T-cell (primary cell): ENCODE measurements at regions not wholly inside any gene's neighbourhood (a gene's known extent, or its start where the extent isn't known, plus 50 kb on each side); places are given as distances from the start of the nearest gene placed in this dataset.

Experiments
- ATAC-seq, 4 experiments: fragments of 200-7000 bp in 3 of 4; fragments of 150-1000 bp in 1 of 4; cut with Tn5 transposase; replicated peaks in 1 of 4; 1 replicate in 3 of 4; 2 replicates in 1 of 4; pipeline ENCODE4 v1.10.0; 2021; ENCODE audit warnings: moderate library complexity in 3 of 4, mild to moderate bottlenecking in 2 of 4, moderate number of reproducible peaks in 1 of 4
- CTCF ChIA-PET, 2 donors: fragments of 300-600 bp; sonication (Branson Sonifier 250); formaldehyde crosslinking; loops; one replicate each; lab custom pipeline; 2022; ENCODE audit warnings: antibody characterized with exemption in 2 of 2; lab: Charles Lee
- POLR2A ChIA-PET, 2 donors: fragments of 300-600 bp; sonication (Branson Sonifier 250); formaldehyde crosslinking; loops; one replicate each; lab custom pipeline; 2022; ENCODE audit warnings: antibody characterized with exemption in 2 of 2; lab: Charles Lee
- DNase-seq, 35 experiments: peaks; one replicate each; pipeline versions ENCODE4 v3.0.0 to v3.0.0-alpha.2; 2013 to 2023
- H3K27ac ChIP-seq: one replicate; pipeline ENCODE4 v1.5.1; 2013; ENCODE audit warnings: low read length
- H3K27me3 ChIP-seq, 2 experiments: replicated peaks in 1 of 2; 1 replicate in 1 of 2; 2 replicates in 1 of 2; pipeline versions ENCODE4 v1.6.1 to v1.7.0; 2013; ENCODE audit warnings: low read length in 1 of 2, mixed read lengths in 1 of 2; ENCODE audit not compliant: control insufficient read depth in 2 of 2, insufficient read depth in 2 of 2; ENCODE audit errors: extremely low read depth in 1 of 2
- H3K36me3 ChIP-seq, 2 donors: 1 replicate in 1 of 2; 2 replicates in 1 of 2; pipeline versions ENCODE4 v1.6.1 to v1.7.0; 2013; ENCODE audit warnings: low read length in 1 of 2; ENCODE audit not compliant: control insufficient read depth in 2 of 2, insufficient read depth in 1 of 2; ENCODE audit errors: extremely low read depth in 1 of 2
- H3K4me1 ChIP-seq, 2 experiments: 1 replicate in 1 of 2; 2 replicates in 1 of 2; pipeline versions ENCODE4 v1.6.1 to v1.7.0; 2013; ENCODE audit warnings: low read length in 2 of 2, mixed read lengths in 1 of 2; ENCODE audit not compliant: insufficient read depth in 2 of 2, control insufficient read depth in 1 of 2; ENCODE audit errors: extremely low read depth in 1 of 2
- H3K4me3 ChIP-seq, 2 donors: 1 replicate in 1 of 2; 2 replicates in 1 of 2; pipeline versions ENCODE4 v1.5.1 to v1.7.0; 2013; ENCODE audit warnings: mild to moderate bottlenecking in 2 of 2, low read length in 1 of 2, moderate library complexity in 1 of 2; ENCODE audit not compliant: control insufficient read depth in 1 of 2; ENCODE audit errors: extremely low read depth in 1 of 2
- H3K9me3 ChIP-seq: 2 replicates; pipeline ENCODE4 v1.7.0; 2013
- H3K27ac Mint-ChIP-seq, 2 donors: one replicate each; pipeline ENCODE4 v1.8.0; 2020 to 2021; ENCODE audit warnings: mild to moderate bottlenecking in 2 of 2, mixed read lengths in 2 of 2
- H3K27me3 Mint-ChIP-seq, 2 donors: one replicate each; pipeline ENCODE4 v1.8.0; 2021 to 2022; ENCODE audit warnings: mixed read lengths in 2 of 2
- H3K36me3 Mint-ChIP-seq: one replicate; pipeline ENCODE4 v1.8.0; 2021; ENCODE audit warnings: mixed read lengths
- H3K4me1 Mint-ChIP-seq, 3 donors: one replicate each; pipeline ENCODE4 v1.8.0; 2020 to 2022; ENCODE audit warnings: mixed read lengths in 3 of 3, mild to moderate bottlenecking in 1 of 3
- H3K4me3 Mint-ChIP-seq, 3 donors: one replicate each; pipeline ENCODE4 v1.8.0; 2020 to 2022; ENCODE audit warnings: mild to moderate bottlenecking in 3 of 3, mixed read lengths in 3 of 3, moderate library complexity in 3 of 3
- H3K9me3 Mint-ChIP-seq, 3 donors: one replicate each; pipeline ENCODE4 v1.8.0; 2020 to 2022; ENCODE audit warnings: mixed read lengths in 3 of 3
- WGBS: methylation state at CpG from one replicate; pipeline ENCODE4 v1.1.5; 2013; ENCODE audit warnings: missing lambda C conversion rate; ENCODE audit not compliant: insufficient coverage; 5-methylcytosine and 5-hydroxymethylcytosine counted together

DNA sequence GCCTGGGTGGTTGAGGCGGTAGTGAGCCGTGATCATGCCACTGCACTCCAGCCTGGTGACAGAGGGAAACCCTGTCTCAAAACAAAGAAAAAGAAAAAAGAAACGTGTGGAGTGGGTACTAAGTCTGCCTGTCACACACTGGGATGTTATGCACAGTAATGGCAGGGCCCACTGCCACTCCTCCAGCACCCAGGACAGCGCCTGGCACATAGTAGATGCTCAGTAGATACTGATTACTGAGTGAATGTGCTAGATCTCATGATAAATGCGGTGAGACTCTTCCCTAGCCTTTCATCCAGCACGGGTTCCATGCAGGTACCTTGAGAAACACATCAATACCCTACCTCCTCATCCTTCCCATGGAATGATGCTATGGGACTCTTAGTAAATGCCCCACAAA lies 87.4 kb upstream of the HSPA9 start:
- Mint-ChIP-seq H3K27ac (no peak overlapping the region), H3K36me3 (no peaks in the 10 kb centered on the region), H3K27me3 (peaks cover 86 to 91% of the 10 kb centered on the region in 2 donors), H3K9me3 (no peaks in the 10 kb centered on the region), H3K4me1 (peaks cover 16 to 37% (median 28%) of the 10 kb centered on the region in 3 donors), H3K4me3 (peak overlapping the region in 1 of 3 donors; percentile 27)
- no CpG with 5 or more reads among the region's 6 CpGs for WGBS
- POLR2A ChIA-PET: no interaction called here
- CTCF ChIA-PET: no interaction called here
- Histone ChIP-seq H3K27me3 (peaks cover 7 to 93% of the 10 kb centered on the region in 2 experiments), H3K4me3 (no peak overlapping the region), H3K27ac (no peak overlapping the region), H3K36me3 (no peaks in the 10 kb centered on the region), H3K4me1 (peaks cover 7 to 24% of the 10 kb centered on the region in 2 experiments), H3K9me3 (no peaks in the 10 kb centered on the region)
- DNase-seq: peak in 15 of 35 experiments; percentile 8 to 39 (median 25)
- peak in 3 of 4 experiments; percentile 29 to 64 (median 57) for ATAC-seq

DNA sequence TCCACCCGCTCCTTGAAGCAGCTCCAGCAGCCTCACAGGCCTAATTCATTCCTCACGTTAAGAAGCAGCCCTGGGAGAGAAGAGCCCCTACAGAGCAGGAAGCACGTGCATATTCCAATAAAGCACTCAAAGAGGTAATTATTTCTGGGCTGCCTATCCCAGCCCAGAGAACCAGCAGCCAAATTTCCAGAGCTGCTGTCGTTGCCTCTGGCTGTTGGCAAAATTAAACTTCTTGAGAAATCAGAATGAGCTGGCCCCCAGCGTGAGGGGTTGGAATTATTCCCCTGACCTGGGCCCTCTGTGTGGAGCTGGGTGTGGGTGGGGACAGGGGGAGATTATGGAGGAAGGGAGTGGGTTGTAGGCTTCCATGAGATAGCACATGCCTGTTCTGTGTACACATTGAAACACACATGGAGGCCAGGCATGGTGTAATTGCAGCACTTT lies 86.8 kb upstream of the HSPA9 start:
- ATAC-seq: no peak

DNA sequence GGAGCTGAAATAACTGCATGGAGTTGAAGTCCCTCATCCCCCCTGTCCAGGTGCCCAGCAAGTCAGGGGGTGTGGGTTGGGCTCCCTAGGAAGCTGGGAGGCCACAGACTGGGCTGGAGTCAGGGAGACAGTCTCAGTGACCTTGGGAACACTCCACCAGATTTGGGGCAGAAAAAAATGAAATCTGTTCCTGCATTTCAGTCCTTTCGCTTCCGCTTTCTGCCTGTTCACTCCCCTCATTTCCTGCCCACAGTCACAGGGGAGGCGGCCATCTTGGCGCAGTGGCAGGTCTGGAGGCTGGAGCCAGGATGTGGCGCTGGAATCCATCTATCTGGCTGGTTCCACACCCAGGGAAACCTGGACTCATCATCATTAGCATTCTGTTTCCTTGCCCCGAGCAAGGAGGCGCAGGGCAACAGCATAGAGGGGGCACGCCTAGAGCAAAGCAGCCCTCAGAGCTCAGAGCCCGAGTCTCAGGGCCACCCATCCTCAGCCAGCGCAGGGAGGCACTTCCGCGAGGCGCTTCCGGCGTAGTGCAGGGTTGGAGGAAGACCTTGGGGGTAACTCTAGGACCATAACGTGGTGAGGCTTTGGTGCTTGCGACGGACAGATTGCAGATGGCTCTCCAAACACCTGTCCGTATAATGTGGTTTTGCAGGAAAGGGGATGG lies 86.2 kb upstream of the HSPA9 start:
- no peak overlapping the region for H3K27ac Mint-ChIP-seq
- H3K27me3 Mint-ChIP-seq: peaks cover 89 to 93% of the 10 kb centered on the region in 2 donors
- ChIA-PET POLR2A (no interaction called here), CTCF (interaction anchor here in 1 of 2 donors (0.5 kb wide), 1 partner anchor 586 kb away, joined by 4 read pairs; no protein-coding TSS in a partner anchor)
- Histone ChIP-seq H3K4me3 (peak overlapping the region in 1 of 2 donors; percentile 12), H3K27me3 (peaks cover 7 to 93% of the 10 kb centered on the region in 2 experiments), H3K27ac (no peak overlapping the region), H3K36me3 (no peaks in the 10 kb centered on the region), H3K9me3 (no peaks in the 10 kb centered on the region), H3K4me1 (peaks cover 7 to 24% of the 10 kb centered on the region in 2 experiments)
- WGBS: 79% methylated on average over 12 of the region's 19 CpGs
- no peaks in the 10 kb centered on the region for H3K9me3 Mint-ChIP-seq
- H3K4me3 Mint-ChIP-seq: no peak overlapping the region
- no peak for DNase-seq
- H3K4me1 Mint-ChIP-seq: peaks cover 16 to 35% (median 29%) of the 10 kb centered on the region in 3 donors
- no peaks in the 10 kb centered on the region for H3K36me3 Mint-ChIP-seq
- ATAC-seq: no peak

More for the DNA sequence above, 86.8 kb upstream of the HSPA9 start:
- H3K9me3 ChIP-seq: no peaks in the 10 kb centered on the region
- peaks cover 7 to 93% of the 10 kb centered on the region in 2 experiments for H3K27me3 ChIP-seq
- WGBS: 81% methylated on average over 5 of the region's 5 CpGs
- H3K4me1 Mint-ChIP-seq: peaks cover 16 to 35% (median 29%) of the 10 kb centered on the region in 3 donors
- peak overlapping the region in 1 of 2 donors; percentile 15 for H3K27ac Mint-ChIP-seq
- peaks cover 89 to 93% of the 10 kb centered on the region in 2 donors for H3K27me3 Mint-ChIP-seq
- POLR2A ChIA-PET: no interaction called here
- H3K9me3 Mint-ChIP-seq: no peaks in the 10 kb centered on the region
- H3K4me1 ChIP-seq: peaks cover 7 to 24% of the 10 kb centered on the region in 2 experiments
- no peak overlapping the region for H3K4me3 Mint-ChIP-seq
- DNase-seq: no peak
- H3K36me3 ChIP-seq: no peaks in the 10 kb centered on the region
- no peak overlapping the region for H3K4me3 ChIP-seq
- H3K27ac ChIP-seq: no peak overlapping the region
- no peaks in the 10 kb centered on the region for H3K36me3 Mint-ChIP-seq
- CTCF ChIA-PET: no interaction called here

DNA sequence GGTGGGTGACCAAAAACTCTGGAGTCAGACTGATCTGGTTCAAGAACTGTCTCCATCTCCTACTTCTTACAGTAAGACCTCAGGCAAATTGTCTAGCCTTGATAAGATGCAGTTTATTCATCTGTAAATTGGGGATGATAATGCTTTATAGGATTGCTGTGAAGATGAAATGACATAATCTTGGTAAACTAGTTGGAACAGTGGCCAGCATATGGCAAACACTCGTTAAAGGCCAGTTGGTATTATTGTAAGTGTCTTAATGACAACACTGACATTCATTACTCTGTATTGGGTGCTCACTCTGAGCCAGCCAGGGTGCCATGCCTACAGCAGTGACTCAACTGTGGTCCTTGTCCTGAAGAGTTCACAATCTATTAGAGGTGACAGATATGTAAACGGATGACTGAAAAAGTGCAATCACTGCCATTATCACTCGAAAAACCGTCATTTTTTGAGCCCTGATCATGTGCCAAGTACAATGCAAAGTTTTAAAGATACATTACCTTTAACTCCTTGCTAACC lies 84.9 kb upstream of the HSPA9 start:
- no CpG with 5 or more reads among the region's 4 CpGs for WGBS
- no peaks in the 10 kb centered on the region for H3K9me3 Mint-ChIP-seq
- H3K36me3 ChIP-seq: no peaks in the 10 kb centered on the region
- no peak overlapping the region for H3K27ac Mint-ChIP-seq
- H3K4me1 Mint-ChIP-seq: peaks cover 16 to 37% (median 33%) of the 10 kb centered on the region in 3 donors
- ChIA-PET POLR2A (no interaction called here), CTCF (no interaction called here)
- no peak overlapping the region for H3K4me3 ChIP-seq
- no peak for DNase-seq
- no peaks in the 10 kb centered on the region for H3K9me3 ChIP-seq
- peaks cover 7 to 92% of the 10 kb centered on the region in 2 experiments for H3K27me3 ChIP-seq
- H3K4me3 Mint-ChIP-seq: no peak overlapping the region
- peaks cover 7 to 29% of the 10 kb centered on the region in 2 experiments for H3K4me1 ChIP-seq
- peaks cover 90 to 92% of the 10 kb centered on the region in 2 donors for H3K27me3 Mint-ChIP-seq
- no peaks in the 10 kb centered on the region for H3K36me3 Mint-ChIP-seq
- no peak for ATAC-seq
- no peak overlapping the region for H3K27ac ChIP-seq

DNA sequence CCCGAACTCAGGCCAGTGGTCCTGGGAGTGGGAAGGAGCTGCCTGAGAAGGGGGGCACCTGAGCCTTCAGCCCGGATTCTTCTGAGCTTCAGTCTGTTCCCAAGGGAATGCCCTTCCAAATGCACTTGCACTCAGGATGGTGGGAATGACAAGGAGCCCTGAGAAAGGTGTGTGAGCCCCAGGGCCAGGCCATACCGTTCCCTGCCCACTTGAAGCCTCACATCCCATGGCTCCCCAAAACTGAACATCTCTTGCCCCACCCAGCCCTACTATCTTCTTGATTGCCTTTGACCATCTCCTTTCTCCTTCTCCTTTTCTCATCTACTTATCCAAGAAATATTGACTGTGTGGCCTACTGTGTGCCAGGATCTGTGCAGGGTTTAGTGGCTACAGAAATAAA lies 84.4 kb upstream of the HSPA9 start:
- ChIA-PET CTCF (interaction anchor here in 1 of 2 donors (0.8 kb wide), 1 partner anchor 9 kb away, joined by 4 read pairs; no protein-coding TSS in a partner anchor), POLR2A (no interaction called here)
- no peaks in the 10 kb centered on the region for H3K36me3 Mint-ChIP-seq
- no peaks in the 10 kb centered on the region for H3K9me3 Mint-ChIP-seq
- DNase-seq (no peak), ATAC-seq (no peak)
- H3K9me3 ChIP-seq: no peaks in the 10 kb centered on the region
- H3K4me3 ChIP-seq: no peak overlapping the region
- no peak overlapping the region for H3K27ac Mint-ChIP-seq
- H3K27me3 Mint-ChIP-seq: peaks cover 90 to 92% of the 10 kb centered on the region in 2 donors
- WGBS: 86% methylated on average over 2 of the region's 3 CpGs
- no peak overlapping the region for H3K4me3 Mint-ChIP-seq
- H3K4me1 Mint-ChIP-seq: peaks cover 21 to 39% (median 39%) of the 10 kb centered on the region in 3 donors
- no peak overlapping the region for H3K27ac ChIP-seq
- peaks cover 9 to 34% of the 10 kb centered on the region in 2 experiments for H3K4me1 ChIP-seq
- H3K36me3 ChIP-seq: no peaks in the 10 kb centered on the region
- H3K27me3 ChIP-seq: peaks cover 7 to 92% of the 10 kb centered on the region in 2 experiments

DNA sequence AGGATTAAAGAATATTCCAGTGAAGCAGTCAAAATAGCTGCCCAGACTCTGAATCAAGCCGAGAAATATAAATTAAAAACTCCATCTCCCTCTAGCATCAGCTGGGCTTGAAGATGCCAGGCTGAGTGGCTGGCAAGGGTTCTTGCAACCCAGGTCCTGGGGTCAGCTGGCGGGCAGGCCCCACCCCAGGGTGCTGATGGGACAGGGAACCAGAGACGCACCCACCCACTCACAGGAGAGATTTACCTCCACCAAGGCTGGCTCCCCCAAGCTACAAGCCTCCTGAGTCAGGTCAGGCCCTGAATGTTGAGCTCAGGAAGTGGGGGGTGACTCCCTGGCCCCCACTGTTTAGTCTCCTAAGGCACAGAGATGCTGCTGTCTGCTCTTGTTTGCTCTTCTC lies 83.9 kb upstream of the HSPA9 start:
- ChIA-PET POLR2A (no interaction called here), CTCF (interaction anchor here in 1 of 2 donors (0.8 kb wide), 1 partner anchor 10 kb away, joined by 4 read pairs; no protein-coding TSS in a partner anchor)
- WGBS: 100% methylated on average over 1 of the region's 3 CpGs
- Histone ChIP-seq H3K27ac (no peak overlapping the region), H3K4me3 (no peak overlapping the region), H3K36me3 (no peaks in the 10 kb centered on the region), H3K27me3 (peaks cover 7 to 92% of the 10 kb centered on the region in 2 experiments), H3K9me3 (no peaks in the 10 kb centered on the region), H3K4me1 (peaks cover 12 to 39% of the 10 kb centered on the region in 2 experiments)
- Mint-ChIP-seq H3K4me3 (no peak overlapping the region), H3K36me3 (no peaks in the 10 kb centered on the region), H3K27me3 (peaks cover 88 to 92% of the 10 kb centered on the region in 2 donors), H3K27ac (no peak overlapping the region), H3K9me3 (no peaks in the 10 kb centered on the region), H3K4me1 (peaks cover 26 to 43% (median 41%) of the 10 kb centered on the region in 3 donors)
- ATAC-seq: no peak
- no peak for DNase-seq
